ENCODE measurements at regions not wholly inside any gene's neighbourhood (a gene's known extent, or its start where the extent isn't known, plus 50 kb on each side); places are given as distances from the start of the nearest gene placed in this dataset.
"Not testable (repeated sequence)": the region's sequence is repeated elsewhere in the genome, so short reads cannot be mapped to it uniquely, and the experiment has no call there.

DNA sequence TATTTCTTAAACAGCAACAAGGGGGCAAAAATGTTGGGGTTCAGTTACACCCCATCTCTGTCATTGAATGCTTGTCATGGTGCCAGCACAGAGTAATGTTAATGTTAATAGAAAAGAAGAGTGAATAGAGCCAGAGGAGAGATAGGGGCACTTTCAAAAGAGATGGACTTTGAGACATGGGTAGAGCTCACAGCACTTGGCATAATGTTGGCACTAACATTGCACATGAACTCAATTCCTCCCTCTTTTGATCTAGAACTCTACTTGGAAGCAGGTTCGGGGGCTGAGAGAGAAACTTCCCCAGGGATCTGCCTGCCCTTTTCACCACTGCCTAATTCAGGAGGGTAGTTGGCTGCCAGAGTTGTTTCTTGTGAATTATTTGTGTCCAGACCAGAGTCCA, 188.0 kb upstream of the ADRA1D start:
- Histone ChIP-seq H3K36me3 (ENCODE audit: low read depth, missing control alignments) (no peaks in the 10 kb centered on the region), H3K27ac (no peak overlapping the region), H3K4me1 (no peaks in the 10 kb centered on the region), H3K4me3 (no peak overlapping the region), H3K27me3 (no peaks in the 10 kb centered on the region), H3K9me3 (no peaks in the 10 kb centered on the region)
- intact Hi-C loops (cut with DNase I; ENCODE audit: low total_unique reads) = no loop called here
- DNase-seq = no peak
- no peak for TF ChIP-seq POLR2A (IDR thresholded peaks at IDR 0.05)
- TF ChIP-seq, protein P1, sequence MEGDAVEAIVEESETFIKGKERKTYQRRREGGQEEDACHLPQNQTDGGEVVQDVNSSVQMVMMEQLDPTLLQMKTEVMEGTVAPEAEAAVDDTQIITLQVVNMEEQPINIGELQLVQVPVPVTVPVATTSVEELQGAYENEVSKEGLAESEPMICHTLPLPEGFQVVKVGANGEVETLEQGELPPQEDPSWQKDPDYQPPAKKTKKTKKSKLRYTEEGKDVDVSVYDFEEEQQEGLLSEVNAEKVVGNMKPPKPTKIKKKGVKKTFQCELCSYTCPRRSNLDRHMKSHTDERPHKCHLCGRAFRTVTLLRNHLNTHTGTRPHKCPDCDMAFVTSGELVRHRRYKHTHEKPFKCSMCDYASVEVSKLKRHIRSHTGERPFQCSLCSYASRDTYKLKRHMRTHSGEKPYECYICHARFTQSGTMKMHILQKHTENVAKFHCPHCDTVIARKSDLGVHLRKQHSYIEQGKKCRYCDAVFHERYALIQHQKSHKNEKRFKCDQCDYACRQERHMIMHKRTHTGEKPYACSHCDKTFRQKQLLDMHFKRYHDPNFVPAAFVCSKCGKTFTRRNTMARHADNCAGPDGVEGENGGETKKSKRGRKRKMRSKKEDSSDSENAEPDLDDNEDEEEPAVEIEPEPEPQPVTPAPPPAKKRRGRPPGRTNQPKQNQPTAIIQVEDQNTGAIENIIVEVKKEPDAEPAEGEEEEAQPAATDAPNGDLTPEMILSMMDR (IDR thresholded peaks at IDR 0.05) = no peak
- WGBS, 2 donors = 79 to 83% methylated on average over 1 of the region's 1 CpG

DNA sequence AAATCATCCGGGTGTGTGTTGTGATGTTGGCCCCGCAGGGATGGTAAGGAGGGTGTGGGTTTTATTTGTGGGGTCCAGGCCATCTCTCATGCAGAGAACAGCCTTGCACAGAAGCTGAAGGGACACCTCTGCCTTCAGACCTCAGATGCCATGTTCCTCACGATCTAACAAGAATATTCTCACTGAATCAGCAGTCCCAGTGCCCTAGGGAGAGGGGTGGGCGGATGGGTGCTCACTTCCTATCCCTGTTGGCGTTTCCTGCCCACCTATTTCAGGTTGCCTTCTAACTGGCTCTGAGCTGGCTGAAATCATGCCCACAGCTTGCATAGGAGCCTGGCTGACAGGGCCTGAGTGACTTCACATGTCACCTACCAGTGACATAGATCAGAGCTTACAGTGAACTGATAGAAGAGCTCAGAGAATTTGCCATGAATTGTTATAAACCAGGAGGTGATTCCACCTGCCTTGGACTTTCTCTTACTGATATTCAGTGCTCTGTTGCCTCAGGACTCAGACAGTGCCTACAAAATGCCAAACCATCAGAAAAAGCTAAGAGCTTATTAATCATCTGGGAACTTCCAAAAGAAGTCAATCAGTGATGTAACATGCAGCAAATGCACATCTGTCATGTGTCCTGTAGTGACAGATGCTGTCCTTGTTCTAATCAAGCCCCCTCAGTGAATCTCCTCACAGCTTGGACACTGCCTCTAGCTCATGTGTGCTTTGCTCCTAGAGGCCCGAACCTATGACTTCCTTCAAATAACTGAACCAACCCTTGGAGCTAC, 186.8 kb upstream of the ADRA1D start:
- no peak for DNase-seq
- H3K27me3 ChIP-seq = no peaks in the 10 kb centered on the region
- H3K4me1 ChIP-seq = no peaks in the 10 kb centered on the region
- no peak overlapping the region for H3K27ac ChIP-seq
- no peak overlapping the region for H3K4me3 ChIP-seq
- TF ChIP-seq, protein P1 (IDR thresholded peaks at IDR 0.05) = no peak
- TF ChIP-seq POLR2A (IDR thresholded peaks at IDR 0.05) = no peak
- H3K9me3 ChIP-seq = no peaks in the 10 kb centered on the region
- intact Hi-C loops (cut with DNase I; ENCODE audit: low total_unique reads) = no loop called here
- no peaks in the 10 kb centered on the region for H3K36me3 ChIP-seq (ENCODE audit: low read depth, missing control alignments)
- 79 to 93% methylated on average over 4 to 6 of the region's 6 CpGs for WGBS, 2 donors

DNA sequence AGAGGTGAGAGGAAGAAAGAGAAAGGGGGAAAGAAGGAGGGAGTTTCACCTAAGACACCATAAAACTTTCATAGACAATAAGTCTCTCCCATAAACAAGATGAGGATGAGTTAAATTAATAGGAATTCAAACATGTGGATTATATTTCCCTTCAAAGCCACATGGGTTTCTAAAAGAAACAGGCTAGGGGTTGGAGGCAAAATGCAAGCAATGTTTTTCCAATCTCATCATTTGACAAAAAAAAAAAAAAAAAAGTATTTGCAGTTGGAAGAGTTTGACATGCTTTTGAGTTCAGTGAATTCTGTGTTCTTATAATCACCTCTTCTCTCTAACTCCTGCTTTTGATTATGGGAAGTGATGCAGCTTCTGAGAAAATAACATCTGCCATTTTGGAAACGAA, 186.1 kb upstream of the ADRA1D start:
- 74 to 90% methylated on average over 1 of the region's 1 CpG for WGBS, 2 donors
- Histone ChIP-seq H3K27ac (no peak overlapping the region), H3K9me3 (no peaks in the 10 kb centered on the region), H3K4me3 (no peak overlapping the region), H3K4me1 (no peaks in the 10 kb centered on the region), H3K36me3 (ENCODE audit: low read depth, missing control alignments) (no peaks in the 10 kb centered on the region), H3K27me3 (no peaks in the 10 kb centered on the region)
- no peak for TF ChIP-seq POLR2A (IDR thresholded peaks at IDR 0.05)
- TF ChIP-seq, protein P1 (IDR thresholded peaks at IDR 0.05) = no peak
- intact Hi-C loops (cut with DNase I; ENCODE audit: low total_unique reads) = no loop called here
- no peak for DNase-seq

DNA sequence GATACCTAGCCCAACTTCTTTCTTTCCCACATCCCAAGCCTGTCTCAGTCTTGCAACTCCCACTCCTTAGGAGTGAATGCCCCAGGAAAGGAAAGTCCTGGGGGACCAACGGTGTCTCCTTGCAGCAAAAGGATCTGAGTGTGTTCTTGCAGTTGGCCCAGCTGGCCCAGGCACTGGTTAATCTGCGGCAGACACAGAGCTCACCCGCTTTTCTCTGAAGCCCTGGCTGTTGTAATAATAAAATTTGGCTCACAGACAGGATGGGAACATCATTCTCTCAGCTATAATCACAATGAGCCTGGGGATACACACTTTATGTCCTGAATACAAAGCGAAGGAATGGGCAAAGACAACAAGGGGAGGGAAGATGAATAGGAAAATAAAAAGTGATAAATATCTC, 185.6 kb upstream of the ADRA1D start:
- H3K27ac ChIP-seq = no peak overlapping the region
- no peak for TF ChIP-seq POLR2A (IDR thresholded peaks at IDR 0.05)
- TF ChIP-seq, protein P1 (IDR thresholded peaks at IDR 0.05) = no peak
- H3K4me3 ChIP-seq = no peak overlapping the region
- WGBS, 2 donors = 74 to 76% methylated on average over 4 of the region's 4 CpGs
- no peaks in the 10 kb centered on the region for H3K27me3 ChIP-seq
- intact Hi-C loops (cut with DNase I; ENCODE audit: low total_unique reads) = no loop called here
- no peaks in the 10 kb centered on the region for H3K4me1 ChIP-seq
- no peaks in the 10 kb centered on the region for H3K9me3 ChIP-seq
- no peaks in the 10 kb centered on the region for H3K36me3 ChIP-seq (ENCODE audit: low read depth, missing control alignments)
- no peak for DNase-seq

DNA sequence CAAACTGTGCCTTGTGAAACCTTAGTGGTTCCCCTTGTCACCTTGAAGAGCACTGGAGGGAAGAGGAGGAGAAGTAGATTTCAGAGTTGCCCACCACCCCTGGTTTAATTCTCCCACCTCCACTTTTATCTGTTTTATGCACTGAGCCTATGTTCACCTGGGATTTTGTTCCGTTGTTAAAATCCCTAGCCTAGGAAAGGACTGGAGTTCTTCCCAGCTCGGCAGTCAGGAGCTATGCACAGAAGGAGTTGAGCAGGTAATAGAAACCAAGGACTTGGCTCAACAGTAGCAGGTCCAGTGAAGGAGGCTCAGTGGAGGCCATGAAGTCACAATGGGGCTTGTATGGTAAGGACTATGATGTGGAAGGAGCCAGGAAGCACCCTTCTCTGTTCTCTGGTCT, 182.4 kb upstream of the ADRA1D start:
- WGBS, 2 donors = 89 to 98% methylated on average over 2 of the region's 2 CpGs
- TF ChIP-seq, protein P1 (IDR thresholded peaks at IDR 0.05) = no peak
- no peak for TF ChIP-seq POLR2A (IDR thresholded peaks at IDR 0.05)
- Histone ChIP-seq H3K27me3 (no peaks in the 10 kb centered on the region), H3K27ac (no peak overlapping the region), H3K4me1 (no peaks in the 10 kb centered on the region), H3K4me3 (no peak overlapping the region), H3K9me3 (no peaks in the 10 kb centered on the region), H3K36me3 (ENCODE audit: low read depth, missing control alignments) (no peaks in the 10 kb centered on the region)
- DNase-seq = no peak
- intact Hi-C loops (cut with DNase I; ENCODE audit: low total_unique reads) = no loop called here

DNA sequence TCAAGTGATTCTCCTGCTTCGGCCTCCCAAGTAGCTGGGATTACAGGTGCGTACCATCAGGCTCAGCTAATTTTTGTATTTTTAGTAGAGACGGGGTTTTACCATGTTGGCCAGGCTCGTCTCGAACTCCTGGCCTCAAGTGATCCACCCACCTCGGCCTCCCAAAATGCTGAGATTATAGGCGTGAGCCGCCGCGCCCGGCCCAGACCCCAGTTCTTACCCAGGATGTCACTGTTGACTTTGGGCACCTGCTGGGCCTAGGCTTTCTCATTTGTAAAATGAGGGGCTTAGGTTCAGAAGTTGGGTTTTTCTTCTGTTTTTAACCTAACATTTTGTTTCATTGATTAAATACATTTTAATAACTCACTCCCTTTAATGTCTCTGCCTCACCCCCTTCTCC, 181.7 kb upstream of the ADRA1D start:
- WGBS, 2 donors = 95 to 97% methylated on average over 11 of the region's 11 CpGs

More for the DNA sequence above, 181.7 kb upstream of the ADRA1D start:
- intact Hi-C loops (cut with DNase I; ENCODE audit: low total_unique reads); H3K36me3 ChIP-seq (ENCODE audit: low read depth, missing control alignments); H3K27me3 ChIP-seq; H3K27ac ChIP-seq; H3K4me1 ChIP-seq; H3K9me3 ChIP-seq; H3K4me3 ChIP-seq; DNase-seq: not testable (repeated sequence)
